Right lobe of liver (tissue), 4 donors: ENCODE measurements at regions not wholly inside any gene's neighbourhood (a gene's known extent, or its start where the extent isn't known, plus 50 kb on each side); places are given as distances from the start of the nearest gene placed in this dataset.

Experiments
- POLR2A ChIP-seq: fragments of 450-650 bp; IDR thresholded peaks from one replicate; pipeline ENCODE4 v1.6.1; 2017; ENCODE audit warnings: antibody characterized with exemption, mild to moderate bottlenecking
- TF ChIP-seq, protein P1 (sequence below), 4 donors: fragments of 200-600 bp in 3 of 4; fragments of 450-650 bp in 1 of 4; IDR thresholded peaks; one replicate each; pipeline versions ENCODE4 v1.5.1 to v1.8.0; 2016 to 2022; ENCODE audit warnings: antibody characterized with exemption in 4 of 4, mild to moderate bottlenecking in 2 of 4
- donor health status: DM: no; HTN: no; CAD: no.
- donor health status: DM: no; HTN: no; CAD: no.
- donor health status: DM: no; HTN: yes; CAD: no.

DNA sequence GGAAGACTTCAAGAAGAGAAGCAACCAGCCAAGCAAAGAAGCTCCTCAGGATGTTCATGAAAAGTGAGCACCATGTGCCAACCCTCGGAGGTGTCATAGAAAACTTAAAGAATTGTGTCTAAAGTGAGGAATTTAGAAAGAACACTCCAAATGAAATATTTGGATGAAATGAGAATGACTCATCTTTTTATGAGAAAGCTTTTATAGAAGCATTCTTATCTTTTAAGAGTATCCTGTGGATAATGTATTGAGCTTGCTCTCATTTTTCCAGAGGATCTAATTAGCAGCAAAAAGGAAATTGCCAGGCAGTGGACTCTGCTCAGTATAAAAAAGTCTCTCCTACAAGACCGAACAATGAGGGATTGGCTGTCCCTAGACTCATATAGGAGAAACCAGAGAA, 454.9 kb downstream of the LRIG3 start:
- TF ChIP-seq, protein P1, sequence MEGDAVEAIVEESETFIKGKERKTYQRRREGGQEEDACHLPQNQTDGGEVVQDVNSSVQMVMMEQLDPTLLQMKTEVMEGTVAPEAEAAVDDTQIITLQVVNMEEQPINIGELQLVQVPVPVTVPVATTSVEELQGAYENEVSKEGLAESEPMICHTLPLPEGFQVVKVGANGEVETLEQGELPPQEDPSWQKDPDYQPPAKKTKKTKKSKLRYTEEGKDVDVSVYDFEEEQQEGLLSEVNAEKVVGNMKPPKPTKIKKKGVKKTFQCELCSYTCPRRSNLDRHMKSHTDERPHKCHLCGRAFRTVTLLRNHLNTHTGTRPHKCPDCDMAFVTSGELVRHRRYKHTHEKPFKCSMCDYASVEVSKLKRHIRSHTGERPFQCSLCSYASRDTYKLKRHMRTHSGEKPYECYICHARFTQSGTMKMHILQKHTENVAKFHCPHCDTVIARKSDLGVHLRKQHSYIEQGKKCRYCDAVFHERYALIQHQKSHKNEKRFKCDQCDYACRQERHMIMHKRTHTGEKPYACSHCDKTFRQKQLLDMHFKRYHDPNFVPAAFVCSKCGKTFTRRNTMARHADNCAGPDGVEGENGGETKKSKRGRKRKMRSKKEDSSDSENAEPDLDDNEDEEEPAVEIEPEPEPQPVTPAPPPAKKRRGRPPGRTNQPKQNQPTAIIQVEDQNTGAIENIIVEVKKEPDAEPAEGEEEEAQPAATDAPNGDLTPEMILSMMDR (IDR thresholded peaks at IDR 0.05), result no peak
- no peak for TF ChIP-seq POLR2A
